ENCODE measurements at regions not wholly inside any gene's neighbourhood (a gene's known extent, or its start where the extent isn't known, plus 50 kb on each side); places are given as distances from the start of the nearest gene placed in this dataset.
"Not testable (repeated sequence)": the region's sequence is repeated elsewhere in the genome, so short reads cannot be mapped to it uniquely, and the experiment has no call there.

DNA sequence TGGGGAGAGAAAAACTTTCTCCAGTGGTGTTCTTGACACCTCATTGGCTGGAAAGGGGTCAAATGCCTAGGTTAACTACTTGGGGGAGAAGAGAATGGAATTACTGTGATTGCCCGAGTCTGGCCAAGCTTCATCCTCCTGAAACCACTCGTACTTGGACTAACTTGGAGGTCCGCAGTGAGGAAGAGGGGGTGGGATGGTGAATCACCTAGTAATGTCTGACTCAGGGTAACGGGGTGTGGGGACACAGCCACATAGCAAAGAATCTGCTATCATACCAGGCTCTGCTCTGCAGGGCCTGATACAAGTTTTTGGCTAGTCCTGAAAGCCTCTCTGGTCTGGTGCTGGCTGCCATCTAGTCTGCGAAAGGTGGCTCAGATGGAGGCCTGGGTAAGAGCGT is 190.9 kb downstream of the RPS24 start:
- ATAC-seq (no peak), DNase-seq (no peak)
- Mint-ChIP-seq H3K4me1 (no peaks in the 10 kb centered on the region), H3K36me3 (no peaks in the 10 kb centered on the region), H3K4me3 (no peak overlapping the region), H3K9me3 (peaks cover 0 to 3% (median 0%) of the 10 kb centered on the region in 9 donors), H3K27ac (no peak overlapping the region), H3K27me3 (peaks cover 0 to 10% (median 9%) of the 10 kb centered on the region in 5 donors)
- POLR2A ChIA-PET = no interaction called here

DNA sequence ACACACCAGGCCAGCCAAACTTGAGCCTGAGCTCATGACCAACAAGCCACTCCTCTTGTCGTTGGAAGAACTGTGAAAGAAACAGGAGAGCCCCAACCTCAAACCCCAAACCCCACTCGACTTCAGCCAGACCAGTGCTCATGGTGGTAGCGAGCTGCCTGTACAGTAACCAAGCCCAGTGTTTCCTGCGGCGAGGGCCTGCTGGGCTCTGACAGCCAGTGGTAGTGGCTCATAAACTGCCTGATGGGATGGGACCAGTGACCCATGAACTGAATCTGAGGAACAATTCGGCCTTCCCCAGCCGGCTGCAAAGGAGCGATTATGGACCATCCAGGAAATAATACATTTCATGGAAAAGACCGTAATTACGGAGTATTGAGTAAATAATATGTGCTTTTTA is 191.9 kb downstream of the RPS24 start:
- POLR2A ChIA-PET = no interaction called here
- Mint-ChIP-seq H3K27me3 (peaks cover 0 to 9% (median 2%) of the 10 kb centered on the region in 5 donors), H3K9me3 (peaks cover 0 to 3% (median 0%) of the 10 kb centered on the region in 9 donors), H3K4me3 (no peak overlapping the region), H3K4me1 (no peaks in the 10 kb centered on the region), H3K36me3 (no peaks in the 10 kb centered on the region), H3K27ac (no peak overlapping the region)
- DNase-seq (no peak), ATAC-seq (no peak)

DNA sequence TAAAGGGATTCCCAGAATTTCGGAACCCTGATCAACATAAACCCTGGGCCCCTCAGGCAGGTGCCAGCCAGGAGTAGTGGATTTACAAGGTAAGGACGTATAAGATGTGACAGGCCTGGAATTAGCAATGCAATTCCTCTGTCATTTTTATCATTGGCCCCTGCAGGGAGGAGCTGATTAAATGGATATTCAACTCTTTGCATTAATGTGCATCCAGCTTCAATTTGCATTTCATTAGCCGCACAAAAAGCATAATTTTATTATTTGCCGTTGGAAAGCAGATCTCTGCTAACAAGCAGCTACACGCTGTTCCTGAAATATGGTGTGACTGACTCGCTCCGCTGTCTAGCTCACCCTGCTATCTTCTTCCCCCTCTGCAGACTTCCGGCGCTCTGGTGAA is 195.8 kb downstream of the RPS24 start:
- POLR2A ChIA-PET = no interaction called here
- no peak for ATAC-seq
- no peak overlapping the region for H3K4me3 Mint-ChIP-seq
- H3K27ac Mint-ChIP-seq = no peak overlapping the region
- H3K9me3 Mint-ChIP-seq = peaks cover 0 to 3% (median 0%) of the 10 kb centered on the region in 9 donors
- no peak for DNase-seq
- H3K4me1 Mint-ChIP-seq = no peaks in the 10 kb centered on the region
- peaks cover 0 to 5% (median 3%) of the 10 kb centered on the region in 5 donors for H3K27me3 Mint-ChIP-seq
- H3K36me3 Mint-ChIP-seq = no peaks in the 10 kb centered on the region

DNA sequence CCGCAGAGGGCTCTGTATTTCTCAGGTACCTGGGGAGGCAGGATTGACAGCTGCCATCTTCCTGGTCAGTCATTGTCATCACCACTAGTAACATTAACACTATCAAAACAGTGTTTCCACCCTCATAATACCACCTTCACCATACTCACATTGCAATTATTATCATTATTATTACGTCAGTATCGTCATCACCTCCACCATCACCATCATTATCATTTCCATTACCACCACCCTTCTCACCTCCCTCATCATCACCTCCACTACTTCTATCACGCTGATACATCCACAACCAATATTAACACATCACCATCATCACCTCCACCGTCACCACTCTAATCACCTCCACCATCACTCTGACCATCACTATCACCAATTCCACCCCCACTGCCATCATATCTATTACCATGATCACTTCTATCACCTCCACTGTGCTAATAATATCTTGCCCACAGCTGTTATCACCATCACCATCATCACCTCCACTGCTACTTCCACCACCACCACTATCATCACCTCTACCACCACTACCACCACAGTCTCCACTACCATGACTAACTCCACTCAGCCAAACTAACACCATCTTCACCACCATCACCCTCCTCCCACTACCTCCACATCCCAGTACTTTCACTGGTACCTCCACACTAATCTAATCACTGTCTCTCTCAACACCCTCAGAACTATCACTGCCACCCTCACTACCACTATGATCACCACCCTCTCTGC is 196.4 kb downstream of the RPS24 start:
- no peak for DNase-seq
- POLR2A ChIA-PET = no interaction called here
- Mint-ChIP-seq H3K27ac (peak overlapping the region in 2 of 10 donors; percentile 16 to 49), H3K4me3 (no peak overlapping the region), H3K9me3 (peaks cover 0 to 3% (median 0%) of the 10 kb centered on the region in 9 donors), H3K36me3 (no peaks in the 10 kb centered on the region), H3K4me1 (no peaks in the 10 kb centered on the region), H3K27me3 (peaks cover 0 to 7% (median 4%) of the 10 kb centered on the region in 5 donors)
- ATAC-seq = no peak

DNA sequence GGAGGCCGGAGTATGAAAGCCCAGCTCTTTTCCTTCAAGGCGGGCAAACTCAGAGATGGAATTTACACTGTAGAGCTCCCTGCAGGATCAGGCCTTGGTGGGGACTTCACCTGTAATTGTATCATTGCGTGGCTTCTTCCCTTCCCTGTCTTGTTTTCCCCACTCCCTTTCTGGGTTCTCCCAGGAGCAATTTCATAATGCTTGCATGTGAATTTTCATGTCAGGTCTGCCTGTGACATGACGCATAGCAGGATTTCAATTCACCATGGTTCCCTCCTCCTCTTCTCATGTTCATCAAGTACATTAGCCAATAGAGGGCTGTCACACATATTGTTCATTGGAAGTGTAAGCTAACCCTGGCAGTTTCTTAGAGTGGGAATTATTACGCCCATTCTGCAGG is 197.7 kb downstream of the RPS24 start:
- Mint-ChIP-seq H3K27ac (no peak overlapping the region), H3K36me3 (no peaks in the 10 kb centered on the region), H3K4me3 (no peak overlapping the region), H3K27me3 (peaks cover 0 to 14% (median 5%) of the 10 kb centered on the region in 5 donors), H3K9me3 (peaks cover 0 to 3% (median 0%) of the 10 kb centered on the region in 9 donors), H3K4me1 (no peaks in the 10 kb centered on the region)
- POLR2A ChIA-PET = no interaction called here
- ATAC-seq = no peak
- DNase-seq = no peak

DNA sequence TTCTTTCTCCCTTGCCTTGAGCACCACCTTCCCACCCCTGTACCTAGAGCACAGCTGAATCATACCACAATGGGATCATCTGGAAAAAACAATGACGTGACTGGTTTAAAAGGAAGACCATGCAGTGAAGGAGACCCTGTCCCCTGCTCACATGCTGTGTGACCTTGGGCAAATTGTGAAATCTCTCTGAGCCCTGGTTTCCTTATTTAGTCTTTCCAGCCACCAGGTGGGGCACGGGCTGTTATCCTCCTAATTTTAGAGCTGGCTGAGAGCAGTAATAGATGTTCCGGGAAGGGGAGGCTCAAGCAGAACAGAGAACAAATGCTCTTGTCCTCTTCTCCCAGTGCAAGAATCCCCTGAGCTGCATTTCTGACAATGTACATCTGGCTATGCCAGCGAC is 198.3 kb downstream of the RPS24 start:
- Mint-ChIP-seq H3K27me3 (peaks cover 0 to 14% (median 5%) of the 10 kb centered on the region in 5 donors), H3K27ac (no peak overlapping the region), H3K9me3 (peaks cover 0 to 4% (median 0%) of the 10 kb centered on the region in 9 donors), H3K4me1 (no peaks in the 10 kb centered on the region), H3K36me3 (no peaks in the 10 kb centered on the region), H3K4me3 (no peak overlapping the region)
- POLR2A ChIA-PET = no interaction called here
- ATAC-seq (no peak), DNase-seq (no peak)

DNA sequence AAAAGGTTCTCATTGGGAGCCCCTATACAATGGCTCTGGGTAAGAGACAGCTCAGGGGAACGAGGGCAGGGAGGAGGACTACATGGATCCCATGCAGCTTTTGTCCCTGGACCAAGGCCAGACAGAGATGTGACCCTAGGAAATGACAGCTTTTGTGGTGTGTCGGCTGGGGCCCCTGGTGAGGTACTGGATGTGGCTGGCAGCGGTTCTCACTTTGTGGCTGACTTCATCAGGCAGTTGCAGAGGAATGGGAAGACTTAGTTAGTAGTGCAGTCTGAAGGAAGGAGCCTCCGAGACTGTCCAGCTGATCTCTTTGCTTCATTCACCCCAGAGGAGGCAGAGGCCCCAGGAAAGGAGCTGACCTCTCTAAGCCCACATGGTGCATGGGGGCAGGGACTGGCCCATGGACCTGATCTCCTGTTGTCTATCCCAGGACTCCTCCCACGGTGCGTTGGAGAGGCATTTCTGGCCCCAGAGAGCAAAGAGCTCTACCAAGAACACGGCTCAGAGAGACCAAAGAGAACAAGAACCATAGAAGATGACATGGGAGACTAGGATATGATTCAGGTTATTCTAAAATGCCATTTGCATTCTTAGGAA is 202.9 kb downstream of the RPS24 start:
- H3K27ac Mint-ChIP-seq = no peak overlapping the region
- peaks cover 0 to 10% (median 4%) of the 10 kb centered on the region in 5 donors for H3K27me3 Mint-ChIP-seq
- ATAC-seq (no peak), DNase-seq (no peak)
- H3K4me1 Mint-ChIP-seq = no peaks in the 10 kb centered on the region
- POLR2A ChIA-PET = no interaction called here
- peaks cover 0 to 2% (median 0%) of the 10 kb centered on the region in 9 donors for H3K9me3 Mint-ChIP-seq
- H3K4me3 Mint-ChIP-seq = no peak overlapping the region
- no peaks in the 10 kb centered on the region for H3K36me3 Mint-ChIP-seq

DNA sequence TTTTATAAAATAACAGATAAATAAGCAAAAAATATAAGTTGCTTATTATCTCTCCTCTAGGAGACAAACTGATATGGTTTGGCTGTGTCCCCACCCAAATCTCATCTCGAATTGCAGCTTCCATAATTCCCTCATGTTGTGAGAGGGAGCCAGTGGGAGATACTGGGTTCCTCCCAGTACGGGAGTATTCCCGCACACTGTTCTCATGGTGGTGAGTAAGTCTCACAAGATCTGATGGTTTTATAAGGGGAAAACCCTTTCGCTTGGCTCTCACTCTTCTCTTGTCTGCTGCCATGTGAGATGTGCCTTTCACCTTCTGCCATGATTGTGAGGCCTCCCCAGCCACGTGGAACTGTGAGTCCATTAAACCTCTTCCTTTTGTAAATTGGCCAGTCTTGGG is 204.3 kb downstream of the RPS24 start:
- Mint-ChIP-seq H3K27me3 (peaks cover 0 to 14% (median 6%) of the 10 kb centered on the region in 5 donors), H3K9me3 (peaks cover 0 to 11% (median 2%) of the 10 kb centered on the region in 9 donors)
- ATAC-seq, H3K27ac Mint-ChIP-seq, POLR2A ChIA-PET, H3K36me3 Mint-ChIP-seq, H3K4me3 Mint-ChIP-seq, DNase-seq, H3K4me1 Mint-ChIP-seq: not testable (repeated sequence)

DNA sequence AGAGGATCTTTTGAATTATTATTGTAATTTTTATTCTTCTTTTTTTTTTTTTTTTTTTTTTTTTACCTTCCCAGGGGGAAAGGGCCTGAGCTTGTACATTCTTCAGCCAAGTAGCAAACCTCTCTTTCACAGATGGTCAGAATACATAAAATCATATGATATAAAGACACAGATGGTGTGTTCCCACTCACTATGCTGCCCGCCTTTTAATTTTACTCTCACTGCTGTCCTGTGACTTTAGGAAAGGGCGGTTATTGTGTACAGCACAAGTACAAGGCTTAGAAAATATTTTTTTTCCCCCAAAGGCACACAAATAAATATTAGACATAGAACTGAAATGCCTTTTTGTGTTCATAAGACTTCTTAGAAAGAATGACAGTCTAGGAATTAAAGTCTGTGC is 213.6 kb downstream of the RPS24 start:
- no peak overlapping the region for H3K27ac Mint-ChIP-seq
- DNase-seq = no peak
- H3K36me3 Mint-ChIP-seq = peaks cover 0 to 24% (median 0%) of the 10 kb centered on the region in 3 donors
- ATAC-seq = no peak
- H3K4me3 Mint-ChIP-seq = no peak overlapping the region
- H3K4me1 Mint-ChIP-seq = peaks cover 2 to 29% (median 16%) of the 10 kb centered on the region in 4 donors
- peaks cover 1 to 30% (median 11%) of the 10 kb centered on the region in 5 donors for H3K27me3 Mint-ChIP-seq
- POLR2A ChIA-PET = no interaction called here
- peaks cover 0 to 29% (median 9%) of the 10 kb centered on the region in 9 donors for H3K9me3 Mint-ChIP-seq

DNA sequence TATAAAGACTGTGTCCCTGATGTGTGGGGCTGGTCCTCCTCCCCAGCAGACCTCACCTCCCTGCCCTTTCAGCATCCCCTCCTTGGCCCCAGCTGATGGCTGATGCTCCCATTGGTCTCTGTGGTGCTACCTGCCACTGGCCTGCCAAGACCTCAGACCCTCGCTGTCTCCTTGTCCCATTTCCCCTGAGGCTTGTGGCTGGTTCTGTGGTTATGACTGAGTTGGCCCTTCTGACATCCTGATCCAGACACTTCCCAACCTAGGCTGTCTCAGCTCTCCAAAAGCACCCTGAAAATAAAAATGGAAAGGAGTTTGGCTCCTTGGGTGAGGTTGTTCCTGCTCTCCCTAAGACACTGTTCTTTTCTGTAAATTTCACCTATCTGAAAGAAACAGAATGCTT is 214.2 kb downstream of the RPS24 start:
- H3K36me3 Mint-ChIP-seq = peaks cover 0 to 24% (median 0%) of the 10 kb centered on the region in 3 donors
- peaks cover 0 to 27% (median 9%) of the 10 kb centered on the region in 9 donors for H3K9me3 Mint-ChIP-seq
- POLR2A ChIA-PET = no interaction called here
- no peak overlapping the region for H3K4me3 Mint-ChIP-seq
- peaks cover 3 to 28% (median 11%) of the 10 kb centered on the region in 5 donors for H3K27me3 Mint-ChIP-seq
- no peak for ATAC-seq
- no peak overlapping the region for H3K27ac Mint-ChIP-seq
- DNase-seq = no peak
- peaks cover 2 to 29% (median 16%) of the 10 kb centered on the region in 4 donors for H3K4me1 Mint-ChIP-seq

DNA sequence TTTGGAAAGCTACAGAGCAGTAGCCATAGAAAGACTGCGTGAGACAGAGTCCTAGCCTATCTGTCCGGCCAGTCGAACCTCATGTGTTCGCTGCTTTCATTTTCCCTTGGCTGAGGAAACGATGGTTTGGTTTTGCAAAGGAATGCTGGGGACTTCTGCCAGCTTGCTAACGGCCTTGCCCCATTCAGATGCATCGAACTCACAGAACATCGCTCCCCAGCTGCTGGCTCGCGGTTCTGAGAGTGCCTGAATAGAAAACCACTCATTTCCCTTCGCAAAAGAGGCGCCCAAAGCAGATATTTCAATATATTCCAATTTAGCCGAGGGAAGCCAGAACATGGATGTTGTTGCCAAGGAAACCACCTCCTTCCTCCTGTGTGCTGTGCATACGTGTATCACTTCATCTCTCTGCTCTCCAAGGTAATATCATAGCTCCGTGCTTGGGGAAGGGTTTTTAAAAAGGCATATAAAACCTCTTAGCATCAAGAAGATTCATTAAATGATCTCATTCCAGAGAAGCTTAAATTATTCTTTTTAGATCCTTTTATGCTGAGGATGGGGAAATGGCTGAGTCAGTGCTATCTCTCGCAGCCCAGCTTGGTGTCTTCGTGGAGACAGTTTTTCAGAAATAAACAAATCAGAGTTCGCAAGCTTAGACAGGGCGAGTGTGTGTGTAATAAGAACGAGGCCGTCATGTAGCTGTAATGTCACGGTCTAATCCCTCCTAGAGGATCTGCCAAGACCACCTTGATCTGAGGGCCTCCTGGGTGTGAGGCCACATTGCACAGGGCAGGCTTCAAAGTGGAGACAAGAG is 215.2 kb downstream of the RPS24 start:
- H3K27ac Mint-ChIP-seq = no peak overlapping the region
- peaks cover 2 to 29% (median 16%) of the 10 kb centered on the region in 4 donors for H3K4me1 Mint-ChIP-seq
- no peak overlapping the region for H3K4me3 Mint-ChIP-seq

DNA sequence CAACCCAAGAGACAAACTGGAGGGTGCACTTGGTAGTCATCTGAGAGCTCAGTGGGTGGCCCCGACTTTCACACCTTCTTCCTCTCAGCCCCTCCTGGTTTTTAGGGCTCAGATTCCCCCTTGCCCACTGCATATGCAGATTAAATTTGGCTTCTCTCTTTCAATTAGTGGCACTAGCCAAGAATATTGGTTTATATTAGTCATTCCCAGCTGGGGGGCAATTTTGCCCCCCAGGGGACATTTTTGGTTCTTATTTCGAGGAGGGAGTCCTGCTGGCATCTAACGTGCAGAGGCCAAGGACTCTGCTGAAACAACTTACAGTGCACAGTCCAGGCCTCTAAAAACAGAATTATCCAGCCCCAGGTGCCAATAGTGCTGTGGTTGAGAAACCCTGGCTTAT is 216.0 kb downstream of the RPS24 start:
- DNase-seq (no peak), ATAC-seq (no peak)
- Mint-ChIP-seq H3K36me3 (peaks cover 0 to 8% (median 0%) of the 10 kb centered on the region in 3 donors), H3K9me3 (peaks cover 0 to 11% (median 0%) of the 10 kb centered on the region in 9 donors), H3K27ac (peak overlapping the region in 1 of 10 donors; percentile 35), H3K4me1 (peaks cover 2 to 29% (median 16%) of the 10 kb centered on the region in 4 donors), H3K27me3 (peaks cover 3 to 20% (median 11%) of the 10 kb centered on the region in 5 donors), H3K4me3 (no peak overlapping the region)
- POLR2A ChIA-PET = no interaction called here

More for the DNA sequence above, 215.2 kb downstream of the RPS24 start:
- no peak for DNase-seq
- Mint-ChIP-seq H3K36me3 (peaks cover 0 to 13% (median 0%) of the 10 kb centered on the region in 3 donors), H3K27me3 (peaks cover 3 to 20% (median 11%) of the 10 kb centered on the region in 5 donors), H3K9me3 (peaks cover 0 to 16% (median 2%) of the 10 kb centered on the region in 9 donors)
- POLR2A ChIA-PET = no interaction called here
- ATAC-seq = no peak
